GM21825 (cell line): ENCODE measurements at regions not wholly inside any gene's neighbourhood (a gene's known extent, or its start where the extent isn't known, plus 50 kb on each side); places are given as distances from the start of the nearest gene placed in this dataset.

ENCODE experiments used
- ATAC-seq: cut with Tn5 transposase; IDR thresholded peaks from one replicate; pipeline ENCODE4 v1.9.1; 2021; ENCODE audit warnings: mild to moderate bottlenecking, moderate library complexity; ENCODE audit not compliant: unreplicated experiment

GRCh38 chr13:95445131-95445530 is 107.4 kb upstream of the CLDN10 start:
- no peak for ATAC-seq

- ATAC-seq: no peak
These were observed 104.7 kb upstream of the CLDN10 start for GRCh38 chr13:95447814-95448213.

- no peak for ATAC-seq
These were observed 100.9 kb upstream of the CLDN10 start for GRCh38 chr13:95451656-95452055.

GRCh38 chr13:95452375-95452774 is 100.1 kb upstream of the CLDN10 start:
- no peak for ATAC-seq

- ATAC-seq: no peak
These were observed 96.7 kb upstream of the CLDN10 start for GRCh38 chr13:95455782-95456181.

GRCh38 chr13:95456815-95457214 is 95.7 kb upstream of the CLDN10 start:
- peak; percentile 10 for ATAC-seq

- ATAC-seq: peak; percentile 99
These were observed 95.2 kb upstream of the CLDN10 start for GRCh38 chr13:95457294-95457693.

- no peak for ATAC-seq
These were observed 89.7 kb upstream of the CLDN10 start for GRCh38 chr13:95462801-95463200.

GRCh38 chr13:95463531-95463930 is 89.0 kb upstream of the CLDN10 start:
- no peak for ATAC-seq

GRCh38 chr13:95470574-95471366 is 81.8 kb upstream of the CLDN10 start:
- ATAC-seq: no peak

GRCh38 chr13:95471960-95472359 is 80.6 kb upstream of the CLDN10 start:
- ATAC-seq: peak; percentile 38

- no peak for ATAC-seq
These were observed 77.5 kb upstream of the CLDN10 start for GRCh38 chr13:95474992-95475391.

GRCh38 chr13:95477187-95477586 is 75.3 kb upstream of the CLDN10 start:
- ATAC-seq: no peak

- ATAC-seq: no peak
These were observed 72.8 kb upstream of the CLDN10 start for GRCh38 chr13:95479731-95480130.

GRCh38 chr13:95480131-95480545 is 72.4 kb upstream of the CLDN10 start:
- peak; percentile 61 for ATAC-seq

- ATAC-seq: no peak
These were observed 71.4 kb upstream of the CLDN10 start for GRCh38 chr13:95480791-95481780.

GRCh38 chr13:95484052-95484451 is 68.5 kb upstream of the CLDN10 start:
- ATAC-seq: no peak

- no peak for ATAC-seq
These were observed 67.4 kb upstream of the CLDN10 start for GRCh38 chr13:95485045-95485517.

GRCh38 chr13:95485518-95486144 is 66.9 kb upstream of the CLDN10 start:
- ATAC-seq: no peak

- no peak for ATAC-seq
These were observed 60.3 kb upstream of the CLDN10 start for GRCh38 chr13:95492044-95492801.
